ENCODE measurements at regions not wholly inside any gene's neighbourhood (a gene's known extent, or its start where the extent isn't known, plus 50 kb on each side); places are given as distances from the start of the nearest gene placed in this dataset.

- TF ChIP-seq MAX (IDR thresholded peaks at IDR 0.05) = no peak
- TF ChIP-seq ATF3 (IDR thresholded peaks at IDR 0.05) = no peak
- TF ChIP-seq REST (IDR thresholded peaks at IDR 0.05) = no peak
Observed at GRCh38 chr7:149586646-149587645, 89.3 kb upstream of the ZNF746 start.
